ENCODE measurements at regions not wholly inside any gene's neighbourhood (a gene's known extent, or its start where the extent isn't known, plus 50 kb on each side); places are given as distances from the start of the nearest gene placed in this dataset.
A peak's percentile ranks its signal among the peaks of the same experiment; 100 is the strongest.

GRCh38 chr17:72433797-72434196 is 313.0 kb downstream of the SOX9 start:
- H3K9me3 ChIP-seq = no peaks in the 10 kb centered on the region
- H3K27me3 ChIP-seq = no peaks in the 10 kb centered on the region
- peaks cover 0 to 8% of the 10 kb centered on the region in 2 donors for H3K4me1 ChIP-seq
- no peaks in the 10 kb centered on the region for H3K36me3 ChIP-seq
- H3K4me3 ChIP-seq (replicated peaks in 1 of 3) = no peak overlapping the region
- intact Hi-C loops (cut with DNase I) = no loop called here
- 84 to 93% methylated on average over 3 of the region's 3 CpGs for WGBS, 2 donors
- TF ChIP-seq POLR2A (IDR thresholded peaks at IDR 0.05) (no peak), CTCF (IDR thresholded peaks at IDR 0.05) (no peak)
- no peak for DNase-seq
- no peak overlapping the region for H3K27ac ChIP-seq

- H3K36me3 ChIP-seq = no peaks in the 10 kb centered on the region
- H3K4me1 ChIP-seq = peaks cover 0 to 8% of the 10 kb centered on the region in 2 donors
- H3K9me3 ChIP-seq = no peaks in the 10 kb centered on the region
- no peak overlapping the region for H3K4me3 ChIP-seq (replicated peaks in 1 of 3)
- no peak for DNase-seq
- H3K27ac ChIP-seq = no peak overlapping the region
- no peaks in the 10 kb centered on the region for H3K27me3 ChIP-seq
- intact Hi-C loops (cut with DNase I) = no loop called here
- TF ChIP-seq CTCF (IDR thresholded peaks at IDR 0.05) = no peak
- TF ChIP-seq POLR2A (IDR thresholded peaks at IDR 0.05) = no peak
Measured at GRCh38 chr17:72434581-72434980, 313.8 kb downstream of the SOX9 start.

GRCh38 chr17:72434991-72435618 is 314.3 kb downstream of the SOX9 start:
- Histone ChIP-seq H3K36me3 (no peaks in the 10 kb centered on the region), H3K27me3 (no peaks in the 10 kb centered on the region), H3K4me3 (replicated peaks in 1 of 3) (no peak overlapping the region), H3K4me1 (peaks cover 0 to 7% of the 10 kb centered on the region in 2 donors), H3K27ac (no peak overlapping the region), H3K9me3 (no peaks in the 10 kb centered on the region)
- TF ChIP-seq CTCF (IDR thresholded peaks at IDR 0.05) (no peak), POLR2A (IDR thresholded peaks at IDR 0.05) (no peak)
- intact Hi-C loops (cut with DNase I) = no loop called here
- 82 to 87% methylated on average over 9 of the region's 9 CpGs for whole genome bisulfite sequencing, 2 donors
- DNase-seq = no peak

- 79 to 85% methylated on average over 6 of the region's 6 CpGs for WGBS, 2 donors
- H3K9me3 ChIP-seq = no peaks in the 10 kb centered on the region
- H3K36me3 ChIP-seq = no peaks in the 10 kb centered on the region
- DNase-seq = no peak
- H3K4me1 ChIP-seq = no peaks in the 10 kb centered on the region
- H3K4me3 ChIP-seq (replicated peaks in 1 of 3) = no peak overlapping the region
- TF ChIP-seq POLR2A (IDR thresholded peaks at IDR 0.05) (no peak), CTCF (IDR thresholded peaks at IDR 0.05) (no peak)
- no peaks in the 10 kb centered on the region for H3K27me3 ChIP-seq
- intact Hi-C loops (cut with DNase I) = no loop called here
- H3K27ac ChIP-seq = no peak overlapping the region
Measured at GRCh38 chr17:72438783-72439182, 318.0 kb downstream of the SOX9 start.

- Histone ChIP-seq H3K27ac (no peak overlapping the region), H3K9me3 (no peaks in the 10 kb centered on the region), H3K27me3 (no peaks in the 10 kb centered on the region), H3K4me1 (peaks cover 3 to 5% of the 10 kb centered on the region in 2 donors), H3K4me3 (replicated peaks in 1 of 3) (no peak overlapping the region), H3K36me3 (no peaks in the 10 kb centered on the region)
- peak in 1 of 2 donors; percentile 22 for DNase-seq
- TF ChIP-seq POLR2A (IDR thresholded peaks at IDR 0.05) (no peak), CTCF (IDR thresholded peaks at IDR 0.05) (no peak)
- intact Hi-C loops (cut with DNase I) = no loop called here
- WGBS, 2 donors = 62 to 66% methylated on average over 12 of the region's 12 CpGs
Measured at GRCh38 chr17:72439893-72440502, 319.2 kb downstream of the SOX9 start.

Measured in thyroid gland (tissue), 4 donors.